ENCODE measurements at regions not wholly inside any gene's neighbourhood (a gene's known extent, or its start where the extent isn't known, plus 50 kb on each side); places are given as distances from the start of the nearest gene placed in this dataset.

- DNase-seq, result no peak
These were observed 509.4 kb upstream of the SETBP1 start for GRCh38 chr18:44171301-44171700.

- no peak for DNase-seq
These were observed 504.8 kb upstream of the SETBP1 start for GRCh38 chr18:44175891-44176290.

- no peak for DNase-seq
These were observed 502.2 kb upstream of the SETBP1 start for GRCh38 chr18:44178476-44178875.

GRCh38 chr18:44179693-44180092, 501.0 kb upstream of the SETBP1 start:
- DNase-seq, result no peak

- no peak for DNase-seq
These were observed 500.0 kb upstream of the SETBP1 start for GRCh38 chr18:44180683-44181082.

- no peak for DNase-seq
These were observed 498.5 kb upstream of the SETBP1 start for GRCh38 chr18:44181951-44182747.

- DNase-seq, result no peak
These were observed 494.7 kb upstream of the SETBP1 start for GRCh38 chr18:44186001-44186400.

- no peak for DNase-seq
These were observed 493.6 kb upstream of the SETBP1 start for GRCh38 chr18:44187090-44187489.

- no peak for DNase-seq
These were observed 485.1 kb upstream of the SETBP1 start for GRCh38 chr18:44195394-44196140.

- DNase-seq, result no peak
These were observed 482.7 kb upstream of the SETBP1 start for GRCh38 chr18:44197832-44198611.

- DNase-seq, result no peak
These were observed 481.9 kb upstream of the SETBP1 start for GRCh38 chr18:44198612-44199284.

GRCh38 chr18:44213293-44213692, 467.4 kb upstream of the SETBP1 start:
- no peak for DNase-seq

GRCh38 chr18:44214396-44214795, 466.3 kb upstream of the SETBP1 start:
- DNase-seq, result no peak

GRCh38 chr18:44216169-44216568, 464.5 kb upstream of the SETBP1 start:
- no peak for DNase-seq

GRCh38 chr18:44227501-44227900, 453.2 kb upstream of the SETBP1 start:
- DNase-seq, result no peak

- DNase-seq, result no peak
These were observed 451.0 kb upstream of the SETBP1 start for GRCh38 chr18:44229693-44230108.

- no peak for DNase-seq
These were observed 448.8 kb upstream of the SETBP1 start for GRCh38 chr18:44231936-44232335.

- DNase-seq, result no peak
These were observed 448.2 kb upstream of the SETBP1 start for GRCh38 chr18:44232500-44232899.

- no peak for DNase-seq
These were observed 442.2 kb upstream of the SETBP1 start for GRCh38 chr18:44238454-44238853.

- DNase-seq, result no peak
These were observed 441.8 kb upstream of the SETBP1 start for GRCh38 chr18:44238911-44239310.

- DNase-seq, result no peak
These were observed 439.7 kb upstream of the SETBP1 start for GRCh38 chr18:44241020-44241419.

GRCh38 chr18:44245019-44245418, 435.7 kb upstream of the SETBP1 start:
- no peak for DNase-seq

GRCh38 chr18:44246001-44246400, 434.7 kb upstream of the SETBP1 start:
- DNase-seq, result no peak
